Tibial nerve (tissue), 4 donors: ENCODE measurements at regions not wholly inside any gene's neighbourhood (a gene's known extent, or its start where the extent isn't known, plus 50 kb on each side); places are given as distances from the start of the nearest gene placed in this dataset.

Experiments used
- CTCF ChIP-seq, 5 experiments: fragments of 200-600 bp in 3 of 5; fragments of 450-650 bp in 2 of 5; sonication (generic) in 3 of 5; IDR thresholded peaks; one replicate each; pipeline ENCODE4 v1.5.1; 2016 to 2019; ENCODE audit warnings: antibody characterized with exemption in 5 of 5, mild to moderate bottlenecking in 3 of 5, moderate library complexity in 2 of 5
- EP300 ChIP-seq, 2 donors: sonication (generic); formaldehyde crosslinking; IDR thresholded peaks; one replicate each; pipeline ENCODE4 v1.6.1; 2017; ENCODE audit warnings: antibody characterized with exemption in 2 of 2, mild to moderate bottlenecking in 1 of 2

- TF ChIP-seq EP300 (IDR thresholded peaks at IDR 0.05) (no peak), CTCF (IDR thresholded peaks at IDR 0.05) (no peak)
These were observed 193.3 kb upstream of the CCN2 start for GRCh38 chr6:132144456-132144855.
